COLO829 (cell line): ENCODE measurements at regions not wholly inside any gene's neighbourhood (a gene's known extent, or its start where the extent isn't known, plus 50 kb on each side); places are given as distances from the start of the nearest gene placed in this dataset.
"Not testable (repeated sequence)": the region's sequence is repeated elsewhere in the genome, so short reads cannot be mapped to it uniquely, and the experiment has no call there.

Source experiments
- DNase-seq: peaks from one replicate; pipeline ENCODE4 v3.0.0; 2012; ENCODE audit warnings: low spot score

- DNase-seq, result peak; percentile 63
These were observed 78.2 kb upstream of the EEF1E1 start for GRCh38 chr6:8180327-8181159.

DNA sequence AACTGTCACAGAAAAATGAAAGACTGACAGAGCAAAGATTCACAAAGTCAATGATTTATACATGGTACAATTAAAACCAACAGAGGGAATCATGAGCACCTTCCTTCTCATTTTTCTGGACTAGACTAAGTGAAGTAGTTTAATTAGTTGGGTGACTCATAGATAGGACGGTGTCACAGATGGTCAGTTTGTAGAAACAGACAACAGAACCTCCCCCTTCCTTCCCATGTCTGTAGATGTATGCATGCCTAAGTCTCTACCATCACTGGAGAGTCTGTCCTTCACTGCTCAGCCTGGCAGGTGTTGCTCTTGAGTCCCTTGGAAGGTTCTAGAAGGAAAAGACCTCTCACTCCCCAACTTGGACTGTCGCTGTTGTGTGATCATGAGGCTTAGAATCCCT, 75.4 kb upstream of the EEF1E1 start:
- no peak for DNase-seq

GRCh38 chr6:8175046-8175777, 72.9 kb upstream of the EEF1E1 start:
- DNase-seq, result no peak

GRCh38 chr6:8174571-8174970, 72.2 kb upstream of the EEF1E1 start:
- DNase-seq, result no peak

GRCh38 chr6:8172530-8172929, 70.2 kb upstream of the EEF1E1 start:
- no peak for DNase-seq

DNA sequence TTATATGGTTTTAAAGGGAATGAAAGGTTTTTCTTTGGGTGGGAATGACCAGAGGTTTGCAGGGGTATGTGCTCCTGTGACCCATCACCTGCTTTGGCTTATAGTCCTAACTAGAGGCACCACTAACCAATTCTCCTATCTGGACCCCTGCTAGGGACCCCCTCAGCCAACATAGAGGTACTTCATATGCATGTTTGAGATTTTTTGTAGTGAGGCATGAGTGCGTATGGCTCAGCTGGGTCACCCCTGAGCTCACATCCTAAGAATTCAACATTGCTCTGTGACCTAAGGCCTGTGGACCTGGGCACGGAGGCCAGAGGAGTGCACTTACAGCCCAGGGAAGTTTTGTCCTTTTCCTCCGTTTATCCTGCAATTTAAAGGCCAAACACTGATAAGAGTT, 68.4 kb upstream of the EEF1E1 start:
- DNase-seq, result no peak

- DNase-seq, result no peak
These were observed 67.9 kb upstream of the EEF1E1 start for GRCh38 chr6:8170245-8170644.

DNA sequence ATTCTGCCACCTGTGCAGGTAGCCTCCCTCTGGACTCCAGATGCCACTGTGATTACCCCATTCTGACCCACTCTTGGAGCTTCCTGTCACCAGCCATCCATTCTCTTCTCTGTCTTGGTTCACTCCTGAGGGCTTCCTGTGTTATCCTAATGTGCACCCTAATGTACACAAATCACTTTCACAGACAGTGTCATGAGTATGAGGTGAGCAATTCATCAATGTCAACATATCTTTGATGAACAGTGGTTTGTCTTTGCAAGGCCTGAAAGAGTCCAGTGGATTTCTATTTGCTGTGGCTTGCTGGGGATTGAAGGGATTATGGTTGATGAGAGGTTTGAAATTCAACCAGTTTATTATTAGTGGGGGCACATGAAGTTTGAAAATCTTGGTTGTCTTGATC, 63.8 kb upstream of the EEF1E1 start:
- DNase-seq, result no peak

GRCh38 chr6:8165008-8165407, 62.7 kb upstream of the EEF1E1 start:
- not testable (repeated sequence) for DNase-seq

DNA sequence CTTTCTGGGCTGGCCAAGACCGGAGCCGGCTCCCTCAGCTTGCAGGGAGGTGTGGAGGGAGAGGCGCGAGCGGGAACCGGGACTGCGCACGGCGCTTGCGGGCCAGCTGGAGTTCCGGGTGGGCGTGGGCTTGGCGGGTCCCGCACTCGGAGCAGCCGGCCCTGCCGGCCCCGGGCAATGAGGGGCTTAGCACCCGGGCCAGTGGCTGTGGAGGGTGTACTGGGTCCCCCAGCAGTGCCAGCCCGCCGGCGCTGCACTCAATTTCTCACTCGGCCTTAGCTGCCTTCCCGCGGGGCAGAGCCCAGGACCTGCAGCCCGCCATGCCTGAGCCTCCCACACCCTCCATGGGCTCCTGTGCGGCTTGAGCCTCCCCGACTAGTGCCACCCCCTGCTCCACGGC, 61.9 kb upstream of the EEF1E1 start:
- DNase-seq, result not testable (repeated sequence)

DNA sequence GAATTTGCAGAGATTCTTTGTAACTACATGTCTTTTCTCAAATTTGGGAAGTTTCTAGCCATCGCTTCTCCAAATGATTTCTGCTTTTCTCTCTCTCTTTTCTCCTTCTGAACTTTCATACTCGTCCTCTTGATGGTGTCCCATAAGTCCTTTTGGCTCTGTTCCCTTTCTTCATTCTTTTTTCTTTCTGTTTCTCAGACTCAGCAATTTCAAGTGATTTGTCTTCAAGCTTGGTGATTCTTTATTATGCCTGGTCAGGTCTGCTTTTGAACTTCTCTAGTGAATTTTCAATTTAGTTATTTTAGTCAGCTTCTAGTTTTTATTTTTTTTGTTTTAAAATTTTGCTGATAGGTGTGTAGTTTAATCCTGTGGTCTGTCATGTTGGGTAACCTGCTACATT, 57.6 kb upstream of the EEF1E1 start:
- DNase-seq, result no peak

- no peak for DNase-seq
These were observed 55.5 kb upstream of the EEF1E1 start for GRCh38 chr6:8157839-8158238.

DNA sequence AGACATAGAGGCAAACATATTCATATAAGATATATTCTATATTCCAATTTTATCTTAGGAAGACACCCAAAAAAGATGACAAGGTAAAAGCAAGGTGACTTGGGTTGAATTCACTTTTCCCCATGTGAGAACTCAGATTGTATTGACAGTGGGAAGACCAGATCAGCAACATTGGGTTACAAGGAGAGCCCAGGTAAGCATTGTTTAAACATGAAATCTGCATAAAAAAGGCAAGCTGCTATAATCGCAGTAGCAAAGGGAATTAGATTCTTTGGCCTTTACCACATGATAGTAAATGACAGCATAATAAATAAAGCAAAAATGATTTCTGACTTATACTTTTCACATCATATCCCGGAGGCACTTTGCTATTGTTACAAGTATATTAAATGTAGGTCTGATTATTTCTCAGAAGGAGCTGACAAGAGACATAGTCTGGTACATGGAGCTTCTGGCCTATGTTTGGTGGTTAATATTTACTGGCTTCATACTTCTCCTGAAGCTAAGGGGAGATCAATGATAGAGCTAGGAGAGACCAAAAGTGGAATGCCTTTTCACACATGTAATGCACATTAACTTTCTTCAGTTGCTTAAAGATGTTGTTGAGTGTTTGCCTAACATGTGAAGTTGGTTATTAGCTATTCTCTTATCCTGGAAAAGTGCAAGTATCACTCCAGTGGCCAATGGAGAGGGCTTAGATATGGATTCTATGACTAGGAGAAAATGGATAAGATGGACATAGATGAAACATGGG, 53.1 kb upstream of the EEF1E1 start:
- no peak for DNase-seq
